SK-N-SH treated with all-trans-retinoic acid at 6 μM for 48 hours (cell line): ENCODE measurements at regions not wholly inside any gene's neighbourhood (a gene's known extent, or its start where the extent isn't known, plus 50 kb on each side); places are given as distances from the start of the nearest gene placed in this dataset.

ENCODE experiments used
- ATAC-seq: fragments of 200-7000 bp; cut with Tn5 transposase; 3 replicates; pipeline ENCODE4 v1.9.1; 2020; ENCODE audit warnings: mild to moderate bottlenecking, moderate library complexity
- ARNTL ChIP-seq: fragments of 450-650 bp; formaldehyde crosslinking; IDR thresholded peaks from 2 replicates; pipeline ENCODE4 v1.5.0; 2020; ENCODE audit warnings: low read depth, mild to moderate bottlenecking, moderate library complexity, borderline replicate concordance
- BACH2 ChIP-seq: fragments of 250-450 bp; sonication (Bioruptor Pico); IDR thresholded peaks from 2 replicates; pipeline ENCODE4 v1.9.0; 2021; ENCODE audit warnings: mild to moderate bottlenecking, borderline replicate concordance
- CSRNP3 ChIP-seq: fragments of 250-450 bp; sonication (Bioruptor Pico); IDR thresholded peaks from 2 replicates; pipeline ENCODE4 v1.5.1; 2021; ENCODE audit warnings: mild to moderate bottlenecking, moderate library complexity
- ESRRG ChIP-seq: fragments of 250-450 bp; sonication (Bioruptor Pico); IDR thresholded peaks from 2 replicates; pipeline ENCODE4 v1.6.1; 2021; ENCODE audit warnings: mild to moderate bottlenecking
- GLIS3 ChIP-seq: fragments of 250-450 bp; sonication (Bioruptor Pico); IDR thresholded peaks from 2 replicates; pipeline ENCODE4 v1.5.0; 2020; ENCODE audit warnings: mild to moderate bottlenecking, moderate library complexity
- ISL1 ChIP-seq: fragments of 250-450 bp; sonication (Bioruptor Pico); IDR thresholded peaks from 2 replicates; pipeline ENCODE4 v2.1.2; 2022; ENCODE audit warnings: mild to moderate bottlenecking, moderate library complexity
- PATZ1 ChIP-seq: fragments of 250-450 bp; sonication (Bioruptor Pico); IDR thresholded peaks from 2 replicates; pipeline ENCODE4 v1.8.0; 2020; ENCODE audit warnings: mild to moderate bottlenecking, moderate library complexity, borderline replicate concordance
- POU6F1 ChIP-seq: fragments of 250-450 bp; sonication (Bioruptor Pico); IDR thresholded peaks from 2 replicates; pipeline ENCODE4 v1.8.0; 2021; ENCODE audit warnings: low read depth, mild to moderate bottlenecking, moderate library complexity, borderline replicate concordance
- PPARA ChIP-seq: fragments of 250-450 bp; sonication (Bioruptor Pico); IDR thresholded peaks from 2 replicates; pipeline ENCODE4 v1.5.0; 2020; ENCODE audit warnings: mild to moderate bottlenecking, borderline replicate concordance
- RARB ChIP-seq: fragments of 250-450 bp; sonication (Bioruptor Pico); IDR thresholded peaks from 2 replicates; pipeline ENCODE4 v1.8.0; 2021; ENCODE audit warnings: mild to moderate bottlenecking, moderate library complexity
- SNAI2 ChIP-seq: fragments of 250-450 bp; sonication (Bioruptor Pico); IDR thresholded peaks from 2 replicates; pipeline ENCODE4 v1.5.0; 2020; ENCODE audit warnings: mild to moderate bottlenecking, moderate library complexity
- TCF4 ChIP-seq: fragments of 250-450 bp; sonication (Bioruptor Pico); IDR thresholded peaks from 2 replicates; pipeline ENCODE4 v1.8.0; 2021; ENCODE audit warnings: mild to moderate bottlenecking, moderate library complexity, borderline replicate concordance
- TSHZ2 ChIP-seq: fragments of 250-450 bp; sonication (Bioruptor Pico); IDR thresholded peaks from 2 replicates; pipeline ENCODE4 v1.5.0; 2020; ENCODE audit warnings: mild to moderate bottlenecking, moderate library complexity
- ZC3H10 ChIP-seq: fragments of 250-450 bp; sonication (Bioruptor Pico); IDR thresholded peaks from 2 replicates; pipeline ENCODE4 v1.5.1; 2021; ENCODE audit warnings: mild to moderate bottlenecking, moderate library complexity
- ZFP3 ChIP-seq: fragments of 250-450 bp; sonication (Bioruptor Pico); IDR thresholded peaks from 2 replicates; pipeline ENCODE4 v1.5.0; 2020; ENCODE audit warnings: mild to moderate bottlenecking, moderate library complexity
- ZFP30 ChIP-seq: fragments of 450-650 bp; formaldehyde crosslinking; IDR thresholded peaks from 2 replicates; pipeline ENCODE4 v1.5.0; 2022; ENCODE audit warnings: mild to moderate bottlenecking, moderate library complexity
- ZNF565 ChIP-seq: fragments of 450-650 bp; formaldehyde crosslinking; conservative IDR thresholded peaks from 2 replicates; pipeline ENCODE4 v1.5.0; 2020; ENCODE audit warnings: low read depth, mild to moderate bottlenecking, moderate library complexity
- ZNF70 ChIP-seq: fragments of 450-650 bp; formaldehyde crosslinking; IDR thresholded peaks from 2 replicates; pipeline ENCODE4 v1.5.0; 2020; ENCODE audit warnings: mild to moderate bottlenecking, moderate library complexity

- TF ChIP-seq TCF4 (CRISPR knock-in tag) (no peak), ZNF70 (CRISPR knock-in tag) (no peak), ZNF565 (CRISPR knock-in tag) (no peak), ZC3H10 (CRISPR knock-in tag) (no peak)
These were observed 525.6 kb upstream of the SEMA6A start (continued) for GRCh38 chr5:117100176-117100575.

GRCh38 chr5:117098094-117098493 is 523.5 kb upstream of the SEMA6A start:
- no peak for TF ChIP-seq PATZ1 (CRISPR knock-in tag)
- TF ChIP-seq SNAI2 (CRISPR knock-in tag), result no peak
- no peak for TF ChIP-seq ESRRG
- no peak for TF ChIP-seq CSRNP3 (CRISPR knock-in tag)
- TF ChIP-seq ZFP3, result no peak
- TF ChIP-seq GLIS3 (CRISPR knock-in tag), result no peak
- TF ChIP-seq ZNF70 (CRISPR knock-in tag), result no peak
- no peak for TF ChIP-seq POU6F1 (CRISPR knock-in tag)
- no peak for ATAC-seq

GRCh38 chr5:117095346-117096332 is 521.0 kb upstream of the SEMA6A start:
- no peak for ATAC-seq
- TF ChIP-seq ISL1 (CRISPR knock-in tag), result no peak
- TF ChIP-seq ARNTL, result no peak
- TF ChIP-seq ZNF565 (CRISPR knock-in tag), result no peak
- no peak for TF ChIP-seq RARB (CRISPR knock-in tag)
- TF ChIP-seq POU6F1 (CRISPR knock-in tag), result no peak
- TF ChIP-seq TCF4 (CRISPR knock-in tag), result no peak
- TF ChIP-seq ZC3H10 (CRISPR knock-in tag), result no peak
- no peak for TF ChIP-seq PATZ1 (CRISPR knock-in tag)
- TF ChIP-seq ZFP30, result no peak
- no peak for TF ChIP-seq SNAI2 (CRISPR knock-in tag)
- no peak for TF ChIP-seq ESRRG
- no peak for TF ChIP-seq BACH2
- TF ChIP-seq TSHZ2 (CRISPR knock-in tag), result no peak
- no peak for TF ChIP-seq CSRNP3 (CRISPR knock-in tag)
- TF ChIP-seq PPARA (CRISPR knock-in tag), result no peak
- no peak for TF ChIP-seq GLIS3 (CRISPR knock-in tag)
